ENCODE measurements at regions not wholly inside any gene's neighbourhood (a gene's known extent, or its start where the extent isn't known, plus 50 kb on each side); places are given as distances from the start of the nearest gene placed in this dataset.

DNA sequence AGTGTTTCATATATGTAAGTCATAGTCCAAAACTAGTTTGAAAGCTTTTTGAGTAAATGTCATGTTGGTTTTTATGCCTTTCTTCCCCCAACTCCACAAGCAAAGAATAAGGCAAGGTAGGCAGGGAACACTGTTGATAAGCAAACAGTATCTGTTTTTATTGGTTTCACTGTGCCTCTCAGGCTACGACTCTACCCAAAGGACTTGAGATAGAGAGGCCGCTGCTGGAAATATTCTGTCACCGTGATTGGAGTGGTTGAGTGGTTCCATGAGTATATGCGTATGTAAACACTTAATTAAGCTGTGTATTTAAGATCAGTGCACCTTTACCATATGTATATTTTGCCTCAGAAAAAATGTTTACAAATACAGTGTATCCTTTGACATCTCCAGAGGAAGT is 138.1 kb upstream of the KIF26B start:
- no peak for TF ChIP-seq CTCF (IDR thresholded peaks at IDR 0.05; ENCODE audit: insufficient read depth, low read depth, low read length)
- no peak for DNase-seq (ENCODE audit: low read depth)
- no peak overlapping the region for H3K4me3 ChIP-seq (ENCODE audit: low read depth, low read length)

DNA sequence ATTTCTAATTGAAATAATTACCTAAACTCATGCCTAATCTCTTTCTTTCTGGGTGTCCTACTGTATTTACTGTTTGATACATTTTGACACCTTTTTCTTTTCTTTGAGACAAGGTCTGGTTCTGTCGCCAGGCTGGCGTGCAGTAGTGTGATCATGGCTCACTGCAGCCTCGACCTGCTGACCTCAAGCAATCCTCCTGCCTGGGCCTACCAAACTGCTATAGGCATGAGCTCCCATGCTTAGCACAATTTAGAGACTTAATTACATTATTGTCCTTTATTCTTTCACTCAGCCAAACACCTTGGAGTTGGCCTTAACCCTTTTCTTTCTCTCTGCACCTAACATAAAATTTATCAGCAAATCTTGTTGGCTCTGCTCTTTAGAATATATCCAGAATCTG is 139.8 kb upstream of the KIF26B start:
- no peak for TF ChIP-seq CTCF (IDR thresholded peaks at IDR 0.05; ENCODE audit: insufficient read depth, low read depth, low read length)
- no peak overlapping the region for H3K4me3 ChIP-seq (ENCODE audit: low read depth, low read length)
- no peak for DNase-seq (ENCODE audit: low read depth)

- no peak for DNase-seq (ENCODE audit: low read depth)
- no peak overlapping the region for H3K4me3 ChIP-seq (ENCODE audit: low read depth, low read length)
- no peak for TF ChIP-seq CTCF (IDR thresholded peaks at IDR 0.05; ENCODE audit: insufficient read depth, low read depth, low read length)
Measured at GRCh38 chr1:245014247-245015029, 140.3 kb upstream of the KIF26B start.

- no peak overlapping the region for H3K4me3 ChIP-seq (ENCODE audit: low read depth, low read length)
- TF ChIP-seq CTCF (IDR thresholded peaks at IDR 0.05; ENCODE audit: insufficient read depth, low read depth, low read length): no peak
- DNase-seq (ENCODE audit: low read depth): no peak
Measured at GRCh38 chr1:245010018-245010614, 144.7 kb upstream of the KIF26B start.

GRCh38 chr1:245008761-245009160 is 144.4 kb upstream of the HNRNPU start:
- no peak for TF ChIP-seq CTCF (IDR thresholded peaks at IDR 0.05; ENCODE audit: insufficient read depth, low read depth, low read length)
- DNase-seq (ENCODE audit: low read depth): peak; percentile 42
- H3K4me3 ChIP-seq (ENCODE audit: low read depth, low read length): no peak overlapping the region

DNA sequence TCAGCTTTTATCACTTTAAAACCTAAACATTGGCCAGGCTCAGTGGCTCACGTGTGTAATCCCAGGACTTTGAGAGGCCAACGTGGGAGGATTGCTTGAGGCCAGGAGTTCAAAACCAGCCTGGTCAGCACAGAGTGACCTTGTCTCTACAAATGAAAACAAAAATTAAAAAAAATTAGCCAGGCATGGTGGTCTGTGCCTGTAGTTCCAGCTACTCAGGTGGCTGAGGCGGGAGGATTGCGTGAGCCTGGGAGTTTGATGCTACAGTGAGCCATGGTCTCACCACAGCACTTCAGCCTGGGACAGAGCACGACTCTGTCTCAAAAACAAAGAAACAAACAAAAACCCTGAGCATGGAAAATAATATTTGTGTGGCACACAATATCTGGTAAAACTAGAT is 143.5 kb upstream of the HNRNPU start:
- no peak overlapping the region for H3K4me3 ChIP-seq (ENCODE audit: low read depth, low read length)
- no peak for TF ChIP-seq CTCF (IDR thresholded peaks at IDR 0.05; ENCODE audit: insufficient read depth, low read depth, low read length)
- DNase-seq (ENCODE audit: low read depth): peak; percentile 55

All from fibroblast of villous mesenchyme (primary cell).